CD14-positive monocyte (primary cell): ENCODE measurements at regions not wholly inside any gene's neighbourhood (a gene's known extent, or its start where the extent isn't known, plus 50 kb on each side); places are given as distances from the start of the nearest gene placed in this dataset.

Source experiments
- DNase-seq, 3 donors: peaks; one replicate each; pipeline ENCODE4 v3.0.0-alpha.2; 2011 to 2022
- H2AFZ ChIP-seq: 2 replicates; pipeline ENCODE4 v1.6.0; 2012; ENCODE audit warnings: mild to moderate bottlenecking, low read depth, low read length, inconsistent platforms; ENCODE audit not compliant: insufficient read depth, poor library complexity, severe bottlenecking
- H3K27ac ChIP-seq, 2 donors: 1 replicate in 1 of 2; 2 replicates in 1 of 2; pipeline ENCODE4 v1.5.1; 2012 to 2013; ENCODE audit warnings: low read length in 2 of 2, control low read depth in 1 of 2, inconsistent platforms in 1 of 2, low read depth in 1 of 2, mild to moderate bottlenecking in 1 of 2
- H3K27me3 ChIP-seq, 2 donors: one replicate each; pipeline versions ENCODE4 v1.6.0 to v1.6.1; 2011 to 2013; ENCODE audit warnings: low read length in 2 of 2; ENCODE audit not compliant: control insufficient read depth in 2 of 2, insufficient read depth in 2 of 2
- H3K36me3 ChIP-seq, 2 donors: replicated peaks in 1 of 2; 1 replicate in 1 of 2; 2 replicates in 1 of 2; pipeline versions ENCODE4 v1.5.1 to v1.6.1; 2012 to 2013; ENCODE audit warnings: low read length in 2 of 2, control low read depth in 1 of 2, inconsistent platforms in 1 of 2, mild to moderate bottlenecking in 1 of 2; ENCODE audit not compliant: insufficient read depth in 2 of 2, control insufficient read depth in 1 of 2
- H3K4me1 ChIP-seq, 2 donors: 1 replicate in 1 of 2; 2 replicates in 1 of 2; pipeline versions ENCODE4 v1.5.1 to v1.6.1; 2012 to 2013; ENCODE audit warnings: low read length in 2 of 2, control low read depth in 1 of 2, inconsistent platforms in 1 of 2, mild to moderate bottlenecking in 1 of 2, moderate library complexity in 1 of 2; ENCODE audit not compliant: insufficient read depth in 2 of 2, control insufficient read depth in 1 of 2
- H3K4me2 ChIP-seq: replicated peaks from 2 replicates; pipeline ENCODE3; 2012; ENCODE audit warnings: low read length, moderate library complexity, mild to moderate bottlenecking; ENCODE audit not compliant: poor library complexity, severe bottlenecking; ENCODE audit errors: extremely low read depth
- H3K4me3 ChIP-seq, 3 experiments: fragments of 200-600 bp in 1 of 3; sonication (generic) in 1 of 3; replicated peaks in 1 of 3; 1 replicate in 2 of 3; 2 replicates in 1 of 3; pipeline ENCODE4 v1.5.1; 2011 to 2013; ENCODE audit warnings: low read length in 3 of 3, mild to moderate bottlenecking in 3 of 3, control low read depth in 2 of 3, low read depth in 2 of 3, inconsistent platforms in 1 of 3, moderate library complexity in 1 of 3
- H3K79me2 ChIP-seq: 2 replicates; pipeline ENCODE4 v1.6.0; 2012; ENCODE audit warnings: mild to moderate bottlenecking, control low read depth, inconsistent platforms, low read length, moderate library complexity; ENCODE audit not compliant: insufficient read depth
- H3K9ac ChIP-seq: 2 replicates; pipeline ENCODE4 v1.6.0; 2017; ENCODE audit warnings: low read length, mild to moderate bottlenecking; ENCODE audit not compliant: insufficient read depth, poor library complexity, severe bottlenecking
- H3K9me3 ChIP-seq, 2 donors: replicated peaks in 1 of 2; 1 replicate in 1 of 2; 2 replicates in 1 of 2; pipeline versions ENCODE4 v1.5.1 to v1.6.1; 2012 to 2013; ENCODE audit warnings: low read length in 2 of 2, control low read depth in 1 of 2; ENCODE audit not compliant: control insufficient read depth in 1 of 2, insufficient read depth in 1 of 2
- H4K20me1 ChIP-seq: 2 replicates; pipeline ENCODE4 v1.6.0; 2012; ENCODE audit warnings: mild to moderate bottlenecking, low read length, control low read depth, moderate library complexity; ENCODE audit not compliant: insufficient read depth
- H3K27ac Mint-ChIP-seq, 7 donors: one replicate each; pipeline ENCODE4 v1.8.0; 2020; ENCODE audit warnings: mild to moderate bottlenecking in 7 of 7, mixed read lengths in 7 of 7, moderate library complexity in 6 of 7, inconsistent platforms in 2 of 7
- H3K27me3 Mint-ChIP-seq, 3 donors: one replicate each; pipeline ENCODE4 v1.8.0; 2021 to 2022; ENCODE audit warnings: low read depth in 3 of 3, mild to moderate bottlenecking in 3 of 3, mixed read lengths in 3 of 3, moderate library complexity in 3 of 3, inconsistent platforms in 1 of 3
- H3K36me3 Mint-ChIP-seq, 2 donors: one replicate each; pipeline ENCODE4 v1.8.0; 2020; ENCODE audit warnings: mixed read lengths in 2 of 2, inconsistent platforms in 1 of 2, mild to moderate bottlenecking in 1 of 2
- H3K4me1 Mint-ChIP-seq: one replicate; pipeline ENCODE4 v1.8.0; 2020; ENCODE audit warnings: mild to moderate bottlenecking, mixed read lengths
- H3K4me3 Mint-ChIP-seq, 2 donors: one replicate each; pipeline ENCODE4 v1.8.0; 2020; ENCODE audit warnings: mild to moderate bottlenecking in 2 of 2, mixed read lengths in 2 of 2, moderate library complexity in 1 of 2
- H3K9me3 Mint-ChIP-seq, 7 donors: one replicate each; pipeline ENCODE4 v1.8.0; 2020 to 2022; ENCODE audit warnings: mixed read lengths in 7 of 7, mild to moderate bottlenecking in 6 of 7, moderate library complexity in 6 of 7, inconsistent platforms in 2 of 7
- WGBS: methylation state at CpG from one replicate; pipeline ENCODE4 v1.1.5; 2013; ENCODE audit warnings: missing lambda C conversion rate; ENCODE audit not compliant: insufficient coverage; 5-methylcytosine and 5-hydroxymethylcytosine counted together
- intact Hi-C, 2 donors: fragments of 100-400 bp; cut with micrococcal nuclease; formaldehyde crosslinking; loops; one replicate each; pipeline versions ENCODE4 v1.15.0 to v1.15.1; 2023
- TF ChIP-seq, protein P1 (sequence below): fragments of 200-600 bp; IDR thresholded peaks from one replicate; pipeline ENCODE4 v1.8.0; 2022; ENCODE audit warnings: antibody characterized with exemption, mild to moderate bottlenecking

DNA sequence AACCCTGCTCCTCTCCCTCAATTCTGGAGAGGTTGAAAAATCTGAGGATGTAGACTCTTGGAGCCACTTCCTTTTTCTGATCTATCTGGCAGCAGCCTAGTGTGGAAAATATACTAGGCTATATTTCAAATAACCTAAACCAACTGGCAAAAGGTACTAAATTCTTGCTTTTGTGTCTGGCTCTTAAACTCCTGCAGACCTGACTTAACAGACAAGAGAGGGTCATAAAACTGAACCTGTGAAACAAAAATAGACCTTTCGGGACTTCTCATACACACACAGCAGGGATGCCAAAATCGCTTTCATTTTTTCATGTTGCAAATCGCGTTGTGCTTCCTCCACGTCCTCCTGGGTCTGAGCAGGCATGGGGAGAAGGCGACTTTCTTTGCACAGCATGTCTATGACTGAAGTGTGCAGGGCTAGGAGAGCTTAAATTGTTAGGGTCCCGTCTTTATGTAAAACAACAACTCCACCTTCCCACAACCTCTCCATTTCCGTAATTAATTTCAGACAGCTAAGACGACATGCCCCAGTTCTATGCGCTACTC, 520.7 kb upstream of the PSMD7 start:
- H3K36me3 ChIP-seq, result no peaks in the 10 kb centered on the region
- no peak overlapping the region for H3K27ac ChIP-seq
- Mint-ChIP-seq H3K27me3 (peaks cover 0 to 5% (median 0%) of the 10 kb centered on the region in 3 donors), H3K36me3 (no peaks in the 10 kb centered on the region), H3K27ac (no peak overlapping the region), H3K4me3 (no peak overlapping the region), H3K9me3 (peaks cover 0 to 6% (median 3%) of the 10 kb centered on the region in 7 donors), H3K4me1 (no peaks in the 10 kb centered on the region)
- H3K27me3 ChIP-seq, result no peaks in the 10 kb centered on the region
- H3K4me1 ChIP-seq, result no peaks in the 10 kb centered on the region
- H3K4me2 ChIP-seq, result no peak overlapping the region
- no peak overlapping the region for H2AFZ ChIP-seq
- TF ChIP-seq, protein P1, sequence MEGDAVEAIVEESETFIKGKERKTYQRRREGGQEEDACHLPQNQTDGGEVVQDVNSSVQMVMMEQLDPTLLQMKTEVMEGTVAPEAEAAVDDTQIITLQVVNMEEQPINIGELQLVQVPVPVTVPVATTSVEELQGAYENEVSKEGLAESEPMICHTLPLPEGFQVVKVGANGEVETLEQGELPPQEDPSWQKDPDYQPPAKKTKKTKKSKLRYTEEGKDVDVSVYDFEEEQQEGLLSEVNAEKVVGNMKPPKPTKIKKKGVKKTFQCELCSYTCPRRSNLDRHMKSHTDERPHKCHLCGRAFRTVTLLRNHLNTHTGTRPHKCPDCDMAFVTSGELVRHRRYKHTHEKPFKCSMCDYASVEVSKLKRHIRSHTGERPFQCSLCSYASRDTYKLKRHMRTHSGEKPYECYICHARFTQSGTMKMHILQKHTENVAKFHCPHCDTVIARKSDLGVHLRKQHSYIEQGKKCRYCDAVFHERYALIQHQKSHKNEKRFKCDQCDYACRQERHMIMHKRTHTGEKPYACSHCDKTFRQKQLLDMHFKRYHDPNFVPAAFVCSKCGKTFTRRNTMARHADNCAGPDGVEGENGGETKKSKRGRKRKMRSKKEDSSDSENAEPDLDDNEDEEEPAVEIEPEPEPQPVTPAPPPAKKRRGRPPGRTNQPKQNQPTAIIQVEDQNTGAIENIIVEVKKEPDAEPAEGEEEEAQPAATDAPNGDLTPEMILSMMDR, result no peak
- no peaks in the 10 kb centered on the region for H3K79me2 ChIP-seq
- 80% methylated on average over 1 of the region's 10 CpGs for WGBS
- no peak overlapping the region for H3K9ac ChIP-seq
- H4K20me1 ChIP-seq, result no peaks in the 10 kb centered on the region
- no peak for DNase-seq
- no peak overlapping the region for H3K4me3 ChIP-seq
- intact Hi-C loops, result no loop called here
- H3K9me3 ChIP-seq, result no peaks in the 10 kb centered on the region

DNA sequence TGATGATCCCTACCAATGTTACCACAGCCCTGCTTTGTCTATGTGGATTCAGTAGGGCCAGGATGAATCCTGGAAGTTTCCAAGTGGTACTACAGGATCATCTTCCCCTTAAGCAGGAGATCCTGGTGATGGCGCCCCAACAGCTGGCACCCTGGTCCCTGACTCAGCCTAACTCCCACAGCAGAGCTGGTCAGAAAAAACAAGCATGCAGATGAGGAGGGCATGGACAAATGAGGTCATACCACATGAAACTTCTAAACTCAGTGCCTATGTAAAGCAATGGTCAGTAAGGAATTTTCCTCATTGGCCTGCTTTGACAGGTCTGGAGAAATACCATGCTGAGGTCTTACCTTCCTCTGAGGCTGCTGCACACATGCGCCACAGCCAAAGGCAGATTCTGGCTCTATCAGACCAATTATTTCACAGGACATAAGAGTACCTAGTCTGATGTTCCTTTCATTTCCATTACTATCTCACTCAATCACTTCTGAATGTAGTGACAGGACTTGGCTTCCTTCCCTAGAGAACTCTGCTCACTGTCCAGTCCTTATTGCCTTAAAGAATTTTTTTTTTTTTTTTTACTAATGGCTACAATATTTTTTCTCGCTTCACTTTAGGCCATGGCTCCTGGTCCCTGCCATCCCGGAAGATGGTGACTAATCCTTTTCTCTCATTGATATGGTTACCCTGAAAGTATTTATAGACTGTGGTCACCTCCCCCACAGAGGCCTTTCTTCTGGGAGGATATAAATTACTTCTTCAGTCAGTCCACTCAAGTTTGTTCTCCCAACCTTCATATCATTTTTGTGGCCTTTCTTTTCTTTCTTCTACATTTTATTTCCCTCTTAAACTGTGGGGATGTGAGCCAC, 525.2 kb upstream of the PSMD7 start:
- Mint-ChIP-seq H3K4me3 (no peak overlapping the region), H3K27ac (no peak overlapping the region), H3K9me3 (peaks cover 0 to 11% (median 2%) of the 10 kb centered on the region in 7 donors), H3K4me1 (no peaks in the 10 kb centered on the region), H3K36me3 (no peaks in the 10 kb centered on the region), H3K27me3 (peaks cover 0 to 1% (median 0%) of the 10 kb centered on the region in 3 donors)
- DNase-seq, result no peak
- H3K9me3 ChIP-seq, result no peaks in the 10 kb centered on the region
- H2AFZ ChIP-seq, result no peak overlapping the region
- H3K27ac ChIP-seq, result no peak overlapping the region
- H3K4me2 ChIP-seq, result no peak overlapping the region
- H3K36me3 ChIP-seq, result no peaks in the 10 kb centered on the region
- H3K27me3 ChIP-seq, result no peaks in the 10 kb centered on the region
- H4K20me1 ChIP-seq, result no peaks in the 10 kb centered on the region
- intact Hi-C loops, result no loop called here
- WGBS, result 100% methylated on average over 1 of the region's 4 CpGs
- no peaks in the 10 kb centered on the region for H3K4me1 ChIP-seq
- H3K9ac ChIP-seq, result no peak overlapping the region
- H3K4me3 ChIP-seq, result no peak overlapping the region
- TF ChIP-seq, protein P1, result no peak
- no peaks in the 10 kb centered on the region for H3K79me2 ChIP-seq
